Esophagus muscularis mucosa (tissue), 3 donors: ENCODE measurements at regions not wholly inside any gene's neighbourhood (a gene's known extent, or its start where the extent isn't known, plus 50 kb on each side); places are given as distances from the start of the nearest gene placed in this dataset.

Experiments used
- EP300 ChIP-seq: sonication (generic); formaldehyde crosslinking; IDR thresholded peaks from one replicate; pipeline ENCODE4 v1.6.1; 2017; ENCODE audit warnings: antibody characterized with exemption
- TF ChIP-seq, protein P1 (sequence below), 3 experiments: fragments of 200-600 bp in 2 of 3; fragments of 450-650 bp in 1 of 3; sonication (generic) in 2 of 3; IDR thresholded peaks; one replicate each; pipeline ENCODE4 v1.5.1; 2017 to 2019; ENCODE audit warnings: antibody characterized with exemption in 3 of 3, mild to moderate bottlenecking in 2 of 3, moderate library complexity in 1 of 3

DNA sequence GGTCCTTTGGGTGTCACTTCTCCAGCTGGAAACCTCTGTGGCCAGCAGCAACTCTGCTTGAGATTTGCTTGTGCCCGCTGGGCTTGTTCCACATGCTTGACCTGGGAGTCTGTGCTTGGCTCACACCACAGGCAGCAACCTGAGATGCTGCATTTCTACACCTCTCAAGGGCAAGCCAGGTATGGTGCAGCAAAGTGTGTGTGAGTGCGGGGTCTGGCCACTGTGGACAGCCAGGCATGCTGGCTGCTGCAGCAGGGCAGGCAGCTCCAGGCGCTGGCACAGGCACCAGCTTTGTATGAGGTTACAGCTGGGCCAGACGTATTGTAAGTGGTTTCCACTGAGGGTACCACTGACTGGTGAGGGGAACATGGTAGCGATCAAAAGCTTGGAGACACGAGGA is 242.0 kb downstream of the PTGER3 start:
- TF ChIP-seq, protein P1, sequence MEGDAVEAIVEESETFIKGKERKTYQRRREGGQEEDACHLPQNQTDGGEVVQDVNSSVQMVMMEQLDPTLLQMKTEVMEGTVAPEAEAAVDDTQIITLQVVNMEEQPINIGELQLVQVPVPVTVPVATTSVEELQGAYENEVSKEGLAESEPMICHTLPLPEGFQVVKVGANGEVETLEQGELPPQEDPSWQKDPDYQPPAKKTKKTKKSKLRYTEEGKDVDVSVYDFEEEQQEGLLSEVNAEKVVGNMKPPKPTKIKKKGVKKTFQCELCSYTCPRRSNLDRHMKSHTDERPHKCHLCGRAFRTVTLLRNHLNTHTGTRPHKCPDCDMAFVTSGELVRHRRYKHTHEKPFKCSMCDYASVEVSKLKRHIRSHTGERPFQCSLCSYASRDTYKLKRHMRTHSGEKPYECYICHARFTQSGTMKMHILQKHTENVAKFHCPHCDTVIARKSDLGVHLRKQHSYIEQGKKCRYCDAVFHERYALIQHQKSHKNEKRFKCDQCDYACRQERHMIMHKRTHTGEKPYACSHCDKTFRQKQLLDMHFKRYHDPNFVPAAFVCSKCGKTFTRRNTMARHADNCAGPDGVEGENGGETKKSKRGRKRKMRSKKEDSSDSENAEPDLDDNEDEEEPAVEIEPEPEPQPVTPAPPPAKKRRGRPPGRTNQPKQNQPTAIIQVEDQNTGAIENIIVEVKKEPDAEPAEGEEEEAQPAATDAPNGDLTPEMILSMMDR (IDR thresholded peaks at IDR 0.05): no peak
- no peak for TF ChIP-seq EP300
